ENCODE measurements at regions not wholly inside any gene's neighbourhood (a gene's known extent, or its start where the extent isn't known, plus 50 kb on each side); places are given as distances from the start of the nearest gene placed in this dataset.
"Not testable (repeated sequence)": the region's sequence is repeated elsewhere in the genome, so short reads cannot be mapped to it uniquely, and the experiment has no call there.

DNA sequence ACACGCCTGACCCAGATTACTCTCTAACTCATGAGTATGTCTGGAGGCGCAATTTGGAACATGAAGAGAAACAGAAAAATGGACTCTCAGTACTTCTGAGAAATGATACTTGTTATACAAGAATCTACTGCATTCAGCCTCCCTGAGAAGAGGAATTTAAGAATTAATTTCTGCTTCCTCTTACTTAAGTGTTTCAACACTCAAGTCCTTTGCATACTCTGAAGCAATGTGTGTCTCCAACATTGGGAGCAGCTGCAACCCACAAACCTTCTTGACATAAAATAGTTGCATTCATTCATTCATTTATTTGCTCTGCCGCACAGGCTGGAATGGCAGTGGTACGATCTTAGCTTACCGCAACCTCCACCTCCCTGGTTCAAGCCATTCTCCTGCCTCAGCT, 199.8 kb downstream of the NPIPA7 start:
- no peak overlapping the region for H3K4me2 ChIP-seq (ENCODE audit: low read length)
- Mint-ChIP-seq H3K4me1 (ENCODE audit: low read depth, unreplicated experiment) (no peaks in the 10 kb centered on the region), H3K4me3 (ENCODE audit: unreplicated experiment) (no peak overlapping the region), H3K9me3 (ENCODE audit: unreplicated experiment) (peaks cover 3% of the 10 kb centered on the region), H3K27me3 (ENCODE audit: low read depth, unreplicated experiment) (no peaks in the 10 kb centered on the region), H3K27ac (ENCODE audit: unreplicated experiment) (no peak overlapping the region), H3K36me3 (ENCODE audit: low read depth, unreplicated experiment) (no peaks in the 10 kb centered on the region)
- H3K27ac ChIP-seq (ENCODE audit: low read depth, low read length) = no peak overlapping the region
- no peak overlapping the region for H3K4me3 ChIP-seq (ENCODE audit: insufficient read depth, low read depth, low read length)
- H3K4me1 ChIP-seq (ENCODE audit: insufficient read depth, low read length) = no peaks in the 10 kb centered on the region
- DNase-seq (ENCODE audit: low read depth) (no peak), FAIRE-seq (no peak)
- H4K20me1 ChIP-seq (ENCODE audit: insufficient read depth, low read length) = no peaks in the 10 kb centered on the region
- no peaks in the 10 kb centered on the region for H3K36me3 ChIP-seq (ENCODE audit: insufficient read depth, low read length)
- H3K9me3 ChIP-seq (ENCODE audit: insufficient read depth, low read depth, low read length) = no peaks in the 10 kb centered on the region
- no peak for TF ChIP-seq EZH2 (IDR thresholded peaks at IDR 0.05; ENCODE audit: insufficient read depth, low read length)
- TF ChIP-seq, protein P1, sequence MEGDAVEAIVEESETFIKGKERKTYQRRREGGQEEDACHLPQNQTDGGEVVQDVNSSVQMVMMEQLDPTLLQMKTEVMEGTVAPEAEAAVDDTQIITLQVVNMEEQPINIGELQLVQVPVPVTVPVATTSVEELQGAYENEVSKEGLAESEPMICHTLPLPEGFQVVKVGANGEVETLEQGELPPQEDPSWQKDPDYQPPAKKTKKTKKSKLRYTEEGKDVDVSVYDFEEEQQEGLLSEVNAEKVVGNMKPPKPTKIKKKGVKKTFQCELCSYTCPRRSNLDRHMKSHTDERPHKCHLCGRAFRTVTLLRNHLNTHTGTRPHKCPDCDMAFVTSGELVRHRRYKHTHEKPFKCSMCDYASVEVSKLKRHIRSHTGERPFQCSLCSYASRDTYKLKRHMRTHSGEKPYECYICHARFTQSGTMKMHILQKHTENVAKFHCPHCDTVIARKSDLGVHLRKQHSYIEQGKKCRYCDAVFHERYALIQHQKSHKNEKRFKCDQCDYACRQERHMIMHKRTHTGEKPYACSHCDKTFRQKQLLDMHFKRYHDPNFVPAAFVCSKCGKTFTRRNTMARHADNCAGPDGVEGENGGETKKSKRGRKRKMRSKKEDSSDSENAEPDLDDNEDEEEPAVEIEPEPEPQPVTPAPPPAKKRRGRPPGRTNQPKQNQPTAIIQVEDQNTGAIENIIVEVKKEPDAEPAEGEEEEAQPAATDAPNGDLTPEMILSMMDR (IDR thresholded peaks at IDR 0.05; ENCODE audit: insufficient read depth, low read depth, low read length) = no peak
- H3K79me2 ChIP-seq (ENCODE audit: insufficient read depth, low read length) = no peaks in the 10 kb centered on the region
- H2AFZ ChIP-seq (ENCODE audit: low read depth, low read length) = no peak overlapping the region
- H3K27me3 ChIP-seq (ENCODE audit: insufficient read depth, low read length) = no peaks in the 10 kb centered on the region
- H3K9ac ChIP-seq (ENCODE audit: low read length) = no peak overlapping the region

GRCh38 chr16:16582916-16583315, 204.0 kb downstream of the NPIPA7 start:
- H3K9me3 ChIP-seq (ENCODE audit: insufficient read depth, low read depth, low read length); H3K27me3 Mint-ChIP-seq (ENCODE audit: low read depth, unreplicated experiment); H3K36me3 ChIP-seq (ENCODE audit: insufficient read depth, low read length); H3K4me1 Mint-ChIP-seq (ENCODE audit: low read depth, unreplicated experiment); H4K20me1 ChIP-seq (ENCODE audit: insufficient read depth, low read length); H3K4me3 ChIP-seq (ENCODE audit: insufficient read depth, low read depth, low read length); H3K36me3 Mint-ChIP-seq (ENCODE audit: low read depth, unreplicated experiment); H3K9ac ChIP-seq (ENCODE audit: low read length); H3K4me3 Mint-ChIP-seq (ENCODE audit: unreplicated experiment); H3K27ac ChIP-seq (ENCODE audit: low read depth, low read length); H3K79me2 ChIP-seq (ENCODE audit: insufficient read depth, low read length); H3K27ac Mint-ChIP-seq (ENCODE audit: unreplicated experiment); DNase-seq (ENCODE audit: low read depth); H3K4me1 ChIP-seq (ENCODE audit: insufficient read depth, low read length); H3K27me3 ChIP-seq (ENCODE audit: insufficient read depth, low read length); FAIRE-seq; H3K9me3 Mint-ChIP-seq (ENCODE audit: unreplicated experiment); H3K4me2 ChIP-seq (ENCODE audit: low read length); H2AFZ ChIP-seq (ENCODE audit: low read depth, low read length): not testable (repeated sequence)

DNA sequence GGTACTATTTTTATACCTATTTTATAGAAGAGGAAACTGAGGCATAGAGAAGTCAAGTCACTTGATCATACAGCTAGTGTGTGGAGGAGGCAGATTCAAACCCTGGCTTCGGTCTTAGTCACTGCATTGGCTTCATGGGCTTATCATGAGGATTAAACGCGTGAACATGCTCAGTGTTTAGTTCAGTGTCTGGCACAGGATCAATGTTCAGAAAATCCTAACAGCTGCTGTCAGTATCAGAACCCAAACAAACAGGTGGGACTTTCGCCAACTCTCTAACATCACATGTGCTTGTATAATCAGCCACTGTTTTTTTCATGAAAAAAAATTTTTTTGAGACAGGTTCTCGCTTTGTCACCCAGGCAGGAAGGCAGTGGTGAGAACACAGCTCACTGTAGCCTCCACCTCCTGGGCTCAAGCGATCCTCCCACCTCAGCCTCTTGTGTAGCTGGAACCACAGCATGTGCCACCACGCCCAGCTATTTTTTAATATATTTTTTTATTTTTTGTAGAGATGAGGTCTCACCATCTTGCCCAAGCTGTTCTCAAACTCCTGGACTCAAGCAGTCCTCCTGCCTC, 207.2 kb downstream of the NPIPA7 start:
- H2AFZ ChIP-seq (ENCODE audit: low read depth, low read length); H3K4me1 ChIP-seq (ENCODE audit: insufficient read depth, low read length); H3K79me2 ChIP-seq (ENCODE audit: insufficient read depth, low read length); H4K20me1 ChIP-seq (ENCODE audit: insufficient read depth, low read length); H3K4me3 Mint-ChIP-seq (ENCODE audit: unreplicated experiment); H3K27me3 ChIP-seq (ENCODE audit: insufficient read depth, low read length); H3K36me3 Mint-ChIP-seq (ENCODE audit: low read depth, unreplicated experiment); H3K36me3 ChIP-seq (ENCODE audit: insufficient read depth, low read length); H3K9ac ChIP-seq (ENCODE audit: low read length); H3K27me3 Mint-ChIP-seq (ENCODE audit: low read depth, unreplicated experiment); H3K4me2 ChIP-seq (ENCODE audit: low read length); DNase-seq (ENCODE audit: low read depth); H3K4me3 ChIP-seq (ENCODE audit: insufficient read depth, low read depth, low read length); H3K9me3 ChIP-seq (ENCODE audit: insufficient read depth, low read depth, low read length); H3K27ac ChIP-seq (ENCODE audit: low read depth, low read length); H3K27ac Mint-ChIP-seq (ENCODE audit: unreplicated experiment); H3K4me1 Mint-ChIP-seq (ENCODE audit: low read depth, unreplicated experiment); H3K9me3 Mint-ChIP-seq (ENCODE audit: unreplicated experiment); FAIRE-seq: not testable (repeated sequence)

GRCh38 chr16:16586969-16587368, 208.0 kb downstream of the NPIPA7 start:
- H3K27me3 ChIP-seq (ENCODE audit: insufficient read depth, low read length); H3K27ac ChIP-seq (ENCODE audit: low read depth, low read length); H3K9me3 Mint-ChIP-seq (ENCODE audit: unreplicated experiment); H3K27ac Mint-ChIP-seq (ENCODE audit: unreplicated experiment); H3K36me3 ChIP-seq (ENCODE audit: insufficient read depth, low read length); H3K36me3 Mint-ChIP-seq (ENCODE audit: low read depth, unreplicated experiment); H3K4me1 Mint-ChIP-seq (ENCODE audit: low read depth, unreplicated experiment); H3K9ac ChIP-seq (ENCODE audit: low read length); H3K4me3 Mint-ChIP-seq (ENCODE audit: unreplicated experiment); H3K79me2 ChIP-seq (ENCODE audit: insufficient read depth, low read length); H4K20me1 ChIP-seq (ENCODE audit: insufficient read depth, low read length); H3K27me3 Mint-ChIP-seq (ENCODE audit: low read depth, unreplicated experiment); H3K4me2 ChIP-seq (ENCODE audit: low read length); H3K4me1 ChIP-seq (ENCODE audit: insufficient read depth, low read length); H3K9me3 ChIP-seq (ENCODE audit: insufficient read depth, low read depth, low read length); H3K4me3 ChIP-seq (ENCODE audit: insufficient read depth, low read depth, low read length); DNase-seq (ENCODE audit: low read depth); FAIRE-seq; H2AFZ ChIP-seq (ENCODE audit: low read depth, low read length): not testable (repeated sequence)

DNA sequence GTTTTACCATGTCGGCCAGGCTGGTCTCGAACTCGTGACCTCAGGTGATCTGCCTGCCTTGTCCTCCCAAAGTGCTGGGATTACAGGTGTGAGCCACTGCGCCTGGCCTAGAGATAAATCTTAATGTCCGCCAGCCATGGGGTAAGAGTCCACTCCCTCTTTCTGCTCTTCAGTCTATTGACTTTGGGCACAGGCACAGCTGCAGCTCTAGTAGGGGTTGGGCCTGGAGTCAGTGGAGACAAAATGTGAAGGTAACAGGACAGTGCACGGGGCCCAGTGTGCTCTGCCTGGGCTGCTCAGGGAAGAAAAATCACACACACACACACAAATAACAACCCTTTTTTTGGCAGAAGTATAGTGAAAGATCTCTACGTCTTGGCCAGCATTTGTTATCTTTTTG, 209.5 kb downstream of the NPIPA7 start:
- not testable (repeated sequence) for H4K20me1 ChIP-seq (ENCODE audit: insufficient read depth, low read length); H3K27me3 ChIP-seq (ENCODE audit: insufficient read depth, low read length); H3K9me3 ChIP-seq (ENCODE audit: insufficient read depth, low read depth, low read length); H3K27ac ChIP-seq (ENCODE audit: low read depth, low read length); H3K4me3 ChIP-seq (ENCODE audit: insufficient read depth, low read depth, low read length); DNase-seq (ENCODE audit: low read depth); H3K4me1 Mint-ChIP-seq (ENCODE audit: low read depth, unreplicated experiment); H3K27ac Mint-ChIP-seq (ENCODE audit: unreplicated experiment); H2AFZ ChIP-seq (ENCODE audit: low read depth, low read length); FAIRE-seq; H3K4me3 Mint-ChIP-seq (ENCODE audit: unreplicated experiment); H3K9me3 Mint-ChIP-seq (ENCODE audit: unreplicated experiment); H3K9ac ChIP-seq (ENCODE audit: low read length); H3K36me3 ChIP-seq (ENCODE audit: insufficient read depth, low read length); H3K4me2 ChIP-seq (ENCODE audit: low read length); H3K36me3 Mint-ChIP-seq (ENCODE audit: low read depth, unreplicated experiment); H3K4me1 ChIP-seq (ENCODE audit: insufficient read depth, low read length); H3K79me2 ChIP-seq (ENCODE audit: insufficient read depth, low read length); H3K27me3 Mint-ChIP-seq (ENCODE audit: low read depth, unreplicated experiment)

All from astrocyte (in vitro differentiated cells and primary cell).